ENCODE measurements at regions not wholly inside any gene's neighbourhood (a gene's known extent, or its start where the extent isn't known, plus 50 kb on each side); places are given as distances from the start of the nearest gene placed in this dataset.

GRCh38 chr13:87302034-87302433 lies 369.1 kb upstream of the SLITRK5 start:
- H3K27me3 ChIP-seq, result no peaks in the 10 kb centered on the region
- no peaks in the 10 kb centered on the region for H3K36me3 ChIP-seq
- DNase-seq, result no peak
- H3K4me1 ChIP-seq, result no peaks in the 10 kb centered on the region
- no peaks in the 10 kb centered on the region for H3K9me3 ChIP-seq
- no peak overlapping the region for H3K27ac ChIP-seq
- intact Hi-C loops (cut with DNase I), result no loop called here
- H3K9ac ChIP-seq (ENCODE audit: low read depth in 2 of 2, low read length in 2 of 2), result no peak overlapping the region
- no peak overlapping the region for H3K4me3 ChIP-seq
- no peak for TF ChIP-seq CTCF (IDR thresholded peaks at IDR 0.05)

GRCh38 chr13:87302931-87303330 lies 368.2 kb upstream of the SLITRK5 start:
- no peak for TF ChIP-seq CTCF (IDR thresholded peaks at IDR 0.05)
- no peak overlapping the region for H3K4me3 ChIP-seq
- H3K4me1 ChIP-seq, result no peaks in the 10 kb centered on the region
- no peaks in the 10 kb centered on the region for H3K9me3 ChIP-seq
- no peak overlapping the region for H3K9ac ChIP-seq (ENCODE audit: low read depth in 2 of 2, low read length in 2 of 2)
- no peaks in the 10 kb centered on the region for H3K27me3 ChIP-seq
- no peak overlapping the region for H3K27ac ChIP-seq
- H3K36me3 ChIP-seq, result no peaks in the 10 kb centered on the region
- DNase-seq, result no peak
- intact Hi-C loops (cut with DNase I), result no loop called here

GRCh38 chr13:87311165-87311564 lies 360.0 kb upstream of the SLITRK5 start:
- H3K36me3 ChIP-seq, result no peaks in the 10 kb centered on the region
- H3K4me1 ChIP-seq, result no peaks in the 10 kb centered on the region
- no peak overlapping the region for H3K4me3 ChIP-seq
- DNase-seq, result no peak
- intact Hi-C loops (cut with DNase I), result no loop called here
- H3K27me3 ChIP-seq, result no peaks in the 10 kb centered on the region
- no peaks in the 10 kb centered on the region for H3K9me3 ChIP-seq
- H3K9ac ChIP-seq (ENCODE audit: low read depth in 2 of 2, low read length in 2 of 2), result no peak overlapping the region
- H3K27ac ChIP-seq, result no peak overlapping the region
- TF ChIP-seq CTCF (IDR thresholded peaks at IDR 0.05), result no peak

GRCh38 chr13:87314822-87315221 lies 356.3 kb upstream of the SLITRK5 start:
- H3K27ac ChIP-seq, result no peak overlapping the region
- no peaks in the 10 kb centered on the region for H3K4me1 ChIP-seq
- no peak for TF ChIP-seq CTCF (IDR thresholded peaks at IDR 0.05)
- no peak overlapping the region for H3K9ac ChIP-seq (ENCODE audit: low read depth in 2 of 2, low read length in 2 of 2)
- intact Hi-C loops (cut with DNase I), result no loop called here
- no peaks in the 10 kb centered on the region for H3K9me3 ChIP-seq
- H3K36me3 ChIP-seq, result no peaks in the 10 kb centered on the region
- no peak overlapping the region for H3K4me3 ChIP-seq
- DNase-seq, result no peak
- no peaks in the 10 kb centered on the region for H3K27me3 ChIP-seq

GRCh38 chr13:87322386-87322785 lies 348.8 kb upstream of the SLITRK5 start:
- intact Hi-C loops (cut with DNase I), result no loop called here
- Histone ChIP-seq H3K4me3 (no peak overlapping the region), H3K27me3 (no peaks in the 10 kb centered on the region), H3K27ac (no peak overlapping the region), H3K36me3 (no peaks in the 10 kb centered on the region), H3K4me1 (no peaks in the 10 kb centered on the region), H3K9me3 (no peaks in the 10 kb centered on the region), H3K9ac (ENCODE audit: low read depth in 2 of 2, low read length in 2 of 2) (no peak overlapping the region)
- DNase-seq, result no peak
- no peak for TF ChIP-seq CTCF (IDR thresholded peaks at IDR 0.05)

- H3K36me3 ChIP-seq, result no peaks in the 10 kb centered on the region
- H3K27ac ChIP-seq, result no peak overlapping the region
- H3K4me3 ChIP-seq, result no peak overlapping the region
- no peaks in the 10 kb centered on the region for H3K4me1 ChIP-seq
- no peak for DNase-seq
- H3K9me3 ChIP-seq, result no peaks in the 10 kb centered on the region
- H3K27me3 ChIP-seq, result no peaks in the 10 kb centered on the region
- no peak overlapping the region for H3K9ac ChIP-seq (ENCODE audit: low read depth in 2 of 2, low read length in 2 of 2)
- intact Hi-C loops (cut with DNase I), result no loop called here
- TF ChIP-seq CTCF (IDR thresholded peaks at IDR 0.05), result no peak
Observed at GRCh38 chr13:87324558-87324957, 346.6 kb upstream of the SLITRK5 start.

Data from colonic mucosa (tissue), 4 donors.